DMS79 treated with DMSO at 0.1 percent for 48 hours (cell line): ENCODE measurements at regions not wholly inside any gene's neighbourhood (a gene's known extent, or its start where the extent isn't known, plus 50 kb on each side); places are given as distances from the start of the nearest gene placed in this dataset.
A peak's percentile ranks its signal among the peaks of the same experiment; 100 is the strongest.

Source experiments
- DNase-seq: peaks from one replicate; lab custom pipeline; 2025; lab: John Stamatoyannopoulos, UW

DNA sequence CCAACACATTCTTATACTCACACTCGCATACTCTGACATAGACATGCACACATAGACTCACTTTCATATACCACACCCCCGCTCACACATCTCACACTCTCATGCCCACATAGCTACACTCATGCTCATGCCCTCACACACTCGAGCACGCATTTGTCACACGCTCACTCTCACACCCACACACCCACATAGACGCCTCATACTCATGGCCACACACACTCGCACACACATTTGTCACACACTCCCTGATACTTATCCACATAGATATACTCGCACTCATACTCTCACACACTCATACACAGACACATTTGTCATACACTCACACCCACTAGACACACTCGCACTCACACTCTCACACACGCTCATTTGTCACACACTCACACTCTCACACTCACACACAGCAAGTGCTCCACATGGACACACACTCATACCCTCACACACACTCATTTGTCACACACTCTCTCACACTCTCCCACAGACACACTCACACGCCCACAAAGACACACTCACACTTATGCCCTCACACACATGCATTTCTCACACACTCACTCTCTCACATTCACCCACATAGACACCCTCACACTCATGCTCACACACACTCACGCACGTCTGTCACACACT, 50.9 kb downstream of the TNP1 start:
- DNase-seq: no peak

DNA sequence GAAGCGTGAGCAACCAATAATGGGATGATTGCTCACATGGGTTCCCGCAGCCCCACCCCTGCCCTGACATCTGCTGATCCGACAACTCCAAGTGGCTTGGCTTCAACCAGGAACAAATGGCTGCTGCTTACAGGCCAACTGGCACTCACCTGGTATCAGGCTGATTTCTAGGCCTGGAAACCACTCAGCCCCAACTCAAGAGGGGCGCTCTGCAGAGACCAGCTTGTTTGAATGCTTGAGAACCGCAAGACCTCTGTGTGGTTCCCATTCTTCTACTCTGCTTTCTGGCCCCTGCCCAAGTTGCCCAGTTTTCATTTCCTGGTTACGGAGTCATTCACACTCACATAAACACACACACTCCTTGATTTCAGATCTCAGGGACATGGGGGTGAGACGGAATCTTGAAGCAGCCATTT, 52.0 kb downstream of the TNP1 start:
- DNase-seq: peak; percentile 98

DNA sequence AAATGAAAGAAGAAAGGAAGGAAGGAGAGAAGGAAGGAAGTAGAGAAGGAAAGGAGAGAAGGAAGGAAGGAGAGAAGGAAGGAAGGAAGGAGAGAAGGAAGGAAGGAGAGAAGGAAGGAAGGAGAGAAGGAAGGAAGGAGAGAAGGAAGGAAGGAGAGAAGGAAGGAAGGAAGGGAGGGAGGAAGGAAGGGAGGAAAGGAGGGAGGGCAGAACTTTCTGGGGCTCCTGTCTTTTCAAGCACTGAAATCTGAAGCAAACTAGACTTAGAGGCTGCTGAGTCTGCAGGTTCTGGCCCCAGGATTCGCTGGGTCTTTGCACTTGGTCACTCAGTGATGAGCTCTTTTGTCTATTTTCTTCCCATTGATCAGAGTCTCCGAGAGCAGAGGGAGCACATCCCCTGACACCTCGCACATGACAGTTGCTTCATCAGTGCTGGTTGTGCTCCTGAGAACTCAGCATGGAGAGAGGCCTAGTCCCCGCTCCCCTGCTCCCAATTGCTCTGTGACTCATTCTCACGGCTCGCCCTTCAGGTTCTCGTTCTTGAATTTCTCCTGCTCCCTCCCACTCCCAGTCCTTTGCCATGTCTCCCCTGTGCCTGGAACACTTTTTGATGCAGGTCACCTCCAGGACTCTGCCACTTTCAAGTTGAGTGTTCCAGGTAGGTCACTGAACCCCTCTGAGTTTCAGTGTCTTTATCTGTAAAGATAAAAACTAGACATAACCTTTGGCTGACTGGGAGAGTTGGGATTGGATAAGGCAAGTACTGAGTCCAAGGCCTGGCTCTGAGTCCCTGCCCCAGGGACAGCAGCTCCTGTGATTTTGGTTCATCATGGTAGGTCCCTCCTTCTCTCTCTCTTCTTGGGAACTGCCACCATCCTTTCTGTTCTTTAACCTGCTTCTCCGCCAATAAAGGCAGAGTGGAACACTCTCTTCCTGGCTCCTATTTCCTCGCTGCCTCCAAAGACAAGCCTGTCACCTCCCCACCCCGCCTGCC, 55.2 kb downstream of the TNP1 start:
- no peak for DNase-seq

DNA sequence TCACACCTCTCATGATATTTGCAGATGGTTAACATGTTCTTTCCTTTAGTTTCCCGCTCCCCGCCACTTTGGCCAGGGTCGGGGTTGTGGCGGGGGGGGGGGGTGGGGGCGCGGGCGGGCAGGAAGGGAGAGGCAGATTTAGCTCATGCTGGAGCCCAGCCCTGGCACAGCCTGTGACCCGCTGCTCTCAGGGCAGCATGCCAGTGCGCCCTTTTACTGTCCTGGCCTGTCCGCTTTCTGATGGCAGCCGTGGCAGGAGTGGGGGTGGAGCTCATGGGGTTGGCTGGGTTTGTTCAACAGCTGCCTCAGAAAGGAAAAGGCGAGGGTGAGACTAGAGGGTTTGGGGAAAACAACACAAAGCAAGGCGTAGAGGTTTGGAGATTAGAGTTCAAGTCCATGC, 56.1 kb downstream of the TNP1 start:
- DNase-seq: no peak

DNA sequence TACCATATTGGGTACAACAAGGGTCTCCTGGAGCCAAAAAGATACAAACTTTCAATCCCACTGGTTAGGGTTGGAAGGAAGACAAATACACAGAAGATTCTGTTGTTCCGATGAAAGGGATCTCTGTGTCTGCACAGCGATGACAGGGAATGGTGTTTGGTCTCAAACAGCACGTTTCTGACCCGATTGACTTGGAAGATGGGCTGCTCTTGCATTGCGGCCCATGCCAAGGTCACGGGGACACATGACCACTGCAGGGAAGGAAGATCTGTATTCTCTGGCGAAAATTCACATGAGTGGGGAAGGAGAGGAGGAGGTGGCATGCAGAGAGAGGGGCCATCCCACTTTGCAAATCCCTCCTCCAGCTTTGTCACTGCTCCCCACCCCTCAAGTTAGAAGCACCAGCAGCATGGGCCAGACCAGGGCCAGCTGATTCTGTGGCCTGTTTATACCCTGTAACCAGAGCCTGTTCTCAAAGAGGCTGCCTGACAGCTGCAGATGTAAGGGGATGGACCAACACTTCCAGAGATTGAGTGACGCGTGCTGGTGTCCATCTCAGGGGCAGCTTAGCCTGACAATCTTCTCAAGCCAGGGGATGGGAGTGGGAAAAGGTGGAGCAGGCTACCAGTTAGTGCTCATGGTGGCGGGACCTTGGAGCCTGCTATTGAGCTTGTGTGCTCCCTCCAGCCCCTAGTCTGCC, 57.2 kb downstream of the TNP1 start:
- DNase-seq: no peak

DNA sequence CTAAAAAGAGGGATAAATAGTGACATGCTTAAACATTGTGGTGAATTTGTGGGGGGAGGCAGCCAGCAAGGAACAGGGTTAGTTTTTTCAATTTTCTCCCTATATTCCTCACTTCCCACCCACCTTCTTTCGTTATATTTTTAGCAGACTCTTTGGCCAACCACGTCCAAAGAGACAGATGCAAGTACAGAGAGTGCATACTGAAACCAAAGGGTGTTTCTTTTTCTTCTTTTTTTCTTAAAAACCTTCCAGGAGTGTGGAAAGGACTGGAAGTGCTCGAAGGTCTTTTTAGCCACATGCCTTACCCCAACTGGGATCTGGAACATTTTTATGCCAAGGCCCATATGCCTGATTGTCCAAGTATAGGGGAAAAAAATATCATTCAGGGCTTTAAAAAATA, 59.0 kb downstream of the TNP1 start:
- DNase-seq: no peak

DNA sequence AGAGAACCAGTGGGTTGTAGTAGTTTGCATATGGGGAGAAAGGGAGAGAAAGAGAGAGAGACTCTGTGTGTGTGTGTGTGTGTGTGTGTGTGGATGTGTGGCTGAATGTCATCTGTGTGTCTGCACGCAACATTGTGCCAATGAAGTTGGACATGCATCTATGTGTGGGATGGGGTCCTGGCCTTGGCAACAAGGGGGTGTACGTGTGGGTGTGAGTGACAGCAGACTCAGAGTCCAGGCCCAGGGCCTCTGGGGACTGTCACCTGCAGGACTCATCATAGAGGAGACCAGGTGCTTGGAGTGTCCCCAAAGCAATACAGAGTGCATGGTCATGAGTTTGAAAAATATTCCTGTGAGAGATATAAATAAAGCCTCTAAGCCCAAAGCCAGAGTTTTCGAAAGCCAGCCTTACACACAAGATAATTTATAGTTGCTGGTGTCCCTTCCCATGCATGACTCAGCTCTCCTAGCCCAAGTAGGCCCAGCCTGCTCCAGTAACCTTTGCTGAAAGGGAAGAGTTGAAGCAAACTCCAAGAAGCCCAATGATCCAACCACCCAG, 59.9 kb downstream of the TNP1 start:
- DNase-seq: no peak

DNA sequence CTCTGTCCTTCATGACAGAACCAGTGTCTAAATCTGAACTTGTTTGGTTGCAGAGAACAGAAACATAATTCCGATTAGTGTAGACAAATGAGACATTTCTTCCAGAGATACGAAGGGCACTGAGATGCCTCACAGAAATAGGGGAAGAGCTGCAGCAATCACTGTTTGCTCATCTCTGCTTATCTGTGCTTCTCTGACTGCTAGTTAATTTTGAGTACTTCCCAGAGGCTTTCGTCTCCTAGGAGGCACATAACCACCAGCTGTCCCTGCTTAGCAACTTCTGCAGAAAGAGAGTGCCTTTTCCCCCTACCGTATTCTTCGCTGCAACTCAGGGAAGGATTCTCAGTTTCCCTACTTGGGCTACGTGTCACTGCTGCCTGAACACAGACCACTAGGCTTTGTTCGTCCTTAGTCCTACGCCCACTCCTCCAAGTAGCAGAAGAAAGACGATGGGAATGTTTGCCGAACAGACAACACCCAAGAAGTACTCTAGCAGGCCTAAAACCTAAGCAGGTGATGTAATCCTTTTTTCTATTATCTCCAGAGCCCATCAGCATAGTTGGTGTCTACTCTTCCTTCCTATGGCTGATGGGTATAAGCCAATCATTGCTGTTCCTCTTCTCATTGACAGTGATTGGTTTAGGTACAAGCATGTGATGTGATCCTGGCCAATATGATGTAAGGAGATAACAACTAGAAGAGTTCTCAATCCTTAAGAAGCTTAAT, 63.6 kb downstream of the TNP1 start:
- DNase-seq: no peak

DNA sequence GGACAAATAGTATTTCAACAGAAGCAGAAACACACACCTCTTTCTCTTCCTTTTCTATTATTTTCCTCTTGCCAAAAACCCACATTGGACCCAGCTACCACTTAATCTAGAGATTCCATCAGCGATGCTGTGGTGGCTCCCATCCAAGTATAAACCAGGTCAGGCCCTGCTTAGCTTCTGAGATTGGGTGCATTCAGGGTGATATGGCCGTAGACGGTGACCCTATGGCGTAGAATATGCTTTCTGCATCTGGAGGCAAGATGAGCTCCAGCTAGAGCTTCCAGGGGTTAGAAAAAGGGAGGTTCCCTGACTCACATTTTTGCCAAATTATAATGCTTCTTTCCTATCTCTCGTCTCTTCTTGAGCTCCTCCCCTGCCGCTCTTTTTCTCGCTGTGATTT, 66.5 kb downstream of the TNP1 start:
- DNase-seq: no peak

DNA sequence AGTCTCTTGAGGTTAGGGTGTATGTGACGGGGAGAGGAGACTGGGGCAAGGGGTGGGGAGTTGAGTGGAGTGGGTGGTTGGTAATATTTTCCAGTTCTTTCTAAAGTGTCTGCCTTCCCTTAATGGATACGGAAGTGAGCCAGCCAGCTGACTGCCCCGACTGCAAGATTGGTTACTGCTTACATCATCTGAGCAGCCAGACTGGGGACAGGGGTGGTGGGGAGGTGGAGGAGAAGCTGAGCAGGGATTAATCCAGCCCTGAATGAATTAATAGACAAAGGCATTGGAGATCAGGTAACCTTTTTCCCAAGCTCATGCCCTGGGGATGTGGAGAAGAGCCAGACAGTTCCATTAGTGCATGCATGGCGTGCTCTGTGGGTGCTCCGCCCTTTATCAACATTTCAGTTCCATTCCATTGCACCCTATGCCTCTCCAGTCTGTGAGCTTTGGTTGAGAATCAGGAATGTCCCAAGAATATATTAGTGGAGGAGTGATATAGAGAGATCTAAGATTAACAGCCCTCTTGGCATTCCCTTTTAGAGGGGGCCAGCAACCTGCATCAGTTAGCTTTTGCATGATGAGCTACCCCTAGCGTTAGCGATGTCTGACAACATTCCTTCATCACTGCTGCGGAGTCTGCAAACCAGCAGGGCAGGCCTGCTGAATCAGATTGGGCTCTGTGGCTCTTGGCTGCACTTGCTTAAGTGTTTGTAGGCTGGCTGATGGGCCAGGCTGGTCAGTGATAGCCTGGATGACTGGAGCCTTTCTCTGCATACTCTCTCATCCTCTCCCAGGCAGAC, 67.4 kb downstream of the TNP1 start:
- DNase-seq: peak; percentile 95

DNA sequence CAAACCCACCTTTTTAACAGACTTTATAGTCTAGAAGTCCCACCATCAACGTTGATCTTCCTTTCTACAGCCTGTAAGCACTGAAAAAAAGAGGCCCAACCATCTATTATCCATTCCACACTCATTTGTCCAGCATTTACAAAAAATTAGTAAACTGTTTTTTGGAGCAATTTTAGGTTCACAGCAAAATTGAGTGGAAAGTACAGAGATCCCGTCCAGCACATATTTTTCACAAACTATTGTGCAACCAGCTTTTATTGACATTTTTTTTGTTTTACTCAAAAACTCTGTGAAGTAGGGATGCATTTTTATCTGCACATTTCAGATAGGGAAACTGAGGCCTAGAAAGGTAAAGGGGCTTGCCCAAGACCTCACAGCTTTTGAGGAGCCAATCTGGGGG, 68.6 kb downstream of the TNP1 start:
- no peak for DNase-seq

DNA sequence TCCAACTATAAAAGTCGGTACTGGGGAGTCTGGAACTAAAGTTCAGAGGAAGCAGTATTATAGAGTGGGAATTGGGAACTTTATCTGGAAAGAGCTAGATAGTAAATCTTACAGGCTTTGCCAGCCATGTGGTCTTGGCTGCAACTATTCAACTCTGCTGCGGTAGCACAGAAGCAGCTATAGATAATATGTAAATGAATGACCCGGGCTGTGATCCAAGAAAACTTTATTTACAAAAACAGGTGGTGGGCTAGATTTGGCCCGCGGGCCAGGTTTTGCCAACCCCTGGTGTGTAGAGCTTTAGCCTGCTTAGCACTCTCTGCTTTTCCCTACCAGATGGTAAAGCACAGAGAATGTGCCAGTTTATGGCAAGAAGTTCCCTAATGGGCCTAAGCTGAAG, 70.8 kb downstream of the TNP1 start:
- DNase-seq: no peak

DNA sequence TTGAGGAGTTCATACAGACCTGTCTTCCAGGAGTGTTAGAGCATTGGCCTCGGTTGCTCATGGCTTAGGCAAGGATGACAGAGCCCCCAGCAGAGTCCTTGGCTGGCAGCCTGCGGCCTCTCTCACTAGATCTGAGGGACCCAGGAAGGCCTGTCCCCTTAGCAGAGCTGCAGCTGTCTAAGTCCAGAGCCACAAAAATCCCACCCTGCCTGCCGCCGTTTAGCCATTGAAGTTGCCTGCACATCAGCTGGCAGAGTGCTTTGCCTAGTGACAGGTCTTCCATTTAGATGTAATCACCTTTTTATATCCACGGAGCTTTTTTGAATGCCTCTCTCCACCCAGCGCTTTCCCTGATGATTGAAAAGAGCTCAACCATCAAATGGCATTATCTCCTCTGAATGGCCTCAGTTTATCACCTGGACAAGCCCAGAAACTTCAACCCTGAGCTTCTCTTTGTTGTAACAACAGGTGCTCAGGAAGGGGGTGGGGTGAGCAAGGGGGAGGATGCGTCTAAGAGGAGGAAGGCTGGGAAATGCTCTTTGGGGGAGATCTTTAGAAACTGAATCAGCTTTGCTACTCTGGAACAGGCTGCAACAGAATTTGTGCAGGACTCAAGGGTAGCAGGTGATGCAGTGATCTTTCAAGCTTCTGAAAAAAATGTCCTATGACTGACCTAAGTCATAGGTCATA, 71.9 kb downstream of the TNP1 start:
- DNase-seq: no peak

DNA sequence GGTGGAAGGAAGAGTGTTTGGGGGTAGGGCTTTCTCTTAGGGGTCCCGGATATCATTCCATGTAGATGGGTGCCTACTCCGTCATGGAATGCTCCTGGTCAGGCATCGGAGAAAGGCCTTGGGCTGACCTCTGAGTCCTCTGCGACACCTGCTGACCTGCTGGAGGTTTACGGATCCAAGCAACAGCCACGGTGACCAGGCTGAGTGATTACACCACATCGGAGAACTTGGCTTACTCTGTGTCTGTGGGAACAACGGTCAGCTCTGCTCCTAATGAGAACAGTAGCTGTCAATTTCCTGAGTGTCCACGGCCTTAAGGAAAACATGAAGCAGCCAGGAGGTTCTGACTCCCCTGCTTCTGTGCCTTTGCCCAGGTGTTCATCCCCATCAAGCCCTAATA, 73.2 kb downstream of the TNP1 start:
- no peak for DNase-seq

DNA sequence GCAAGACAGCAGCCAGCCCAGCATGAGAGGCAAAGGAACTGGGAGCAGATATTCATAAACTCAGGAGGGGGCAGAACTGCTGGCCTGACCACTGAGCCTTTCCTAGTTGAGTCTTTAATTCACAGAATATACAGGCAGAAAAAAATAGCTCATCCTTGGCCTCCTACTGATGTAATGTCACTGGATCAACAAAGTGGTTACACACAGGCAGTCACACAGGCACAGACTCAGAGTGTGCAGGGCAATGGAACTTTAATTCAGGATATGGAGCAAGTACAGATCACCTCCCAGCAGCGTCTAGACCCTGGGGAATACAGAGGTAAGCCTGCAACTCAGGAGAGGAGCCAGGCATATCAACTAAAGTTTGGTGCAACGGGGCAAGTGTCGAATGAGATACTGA, 75.4 kb downstream of the TNP1 start:
- DNase-seq: no peak

DNA sequence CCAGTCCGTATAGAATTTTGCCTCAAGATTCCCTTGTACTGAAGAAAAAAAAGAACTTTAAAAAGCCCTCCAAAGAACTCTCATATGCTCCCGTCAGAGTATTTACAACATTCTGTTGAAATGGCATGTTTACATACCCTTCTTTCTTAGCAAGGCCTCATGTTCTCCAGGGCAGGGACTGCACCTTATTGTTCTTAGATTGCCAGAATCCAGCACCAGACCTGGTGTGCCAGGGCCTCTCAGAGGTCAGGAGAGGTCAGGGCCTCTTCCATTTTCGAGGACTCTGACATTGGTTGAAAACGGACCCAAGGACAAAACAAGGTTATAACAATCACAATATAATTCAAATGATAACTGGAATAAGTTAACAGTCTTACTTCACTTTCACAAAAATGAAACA, 78.2 kb downstream of the TNP1 start:
- DNase-seq: no peak

DNA sequence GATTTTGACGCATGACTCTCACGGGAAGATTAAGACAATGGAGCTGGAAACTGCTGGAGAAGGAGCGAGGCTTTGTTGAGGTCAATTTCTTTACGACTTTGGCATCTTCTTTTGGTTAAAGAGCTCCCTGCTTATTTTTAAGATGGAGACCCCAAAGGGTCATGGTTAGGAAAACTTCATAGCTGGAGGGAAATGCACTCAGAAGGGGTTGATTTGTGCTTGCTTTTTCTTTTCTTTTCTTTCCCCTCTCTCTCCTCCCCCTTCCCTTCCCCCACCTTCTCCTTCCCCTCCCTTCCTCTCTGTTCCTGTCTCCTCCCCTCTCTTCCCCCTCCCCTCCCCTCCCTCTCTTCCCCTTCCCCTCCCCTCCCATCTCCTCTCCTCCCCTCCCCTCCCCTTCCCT, 79.0 kb downstream of the TNP1 start:
- DNase-seq: no peak

DNA sequence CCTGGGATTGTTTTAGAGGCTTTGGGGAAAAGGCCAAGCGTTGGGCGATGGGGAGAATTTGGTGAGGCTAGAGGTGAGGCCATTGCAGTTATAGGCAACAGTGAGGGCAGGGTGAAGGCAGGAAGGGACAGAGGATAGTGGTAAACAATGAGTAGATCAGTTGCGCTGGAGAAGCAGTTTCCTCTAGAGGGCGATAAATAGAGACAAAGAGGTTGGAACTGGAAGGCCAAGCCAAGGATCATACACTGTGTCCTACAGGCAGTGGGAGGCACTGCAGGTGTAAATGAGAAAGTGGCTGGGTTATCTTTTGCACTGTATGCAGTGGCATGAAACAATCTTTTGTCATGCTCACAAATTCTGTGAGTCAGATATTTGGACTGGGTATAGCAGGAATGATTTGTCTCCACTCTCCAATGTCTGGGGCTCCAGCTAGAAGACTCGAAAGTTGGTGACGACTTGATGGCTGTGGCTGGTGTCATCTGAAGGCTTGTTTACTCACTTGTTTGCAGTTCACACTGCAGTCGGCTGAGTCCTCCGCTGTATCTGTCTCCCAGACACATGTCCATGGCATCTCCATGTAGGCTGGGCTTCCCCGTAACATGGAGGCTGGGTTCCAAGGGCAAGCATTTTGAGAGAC, 82.1 kb downstream of the TNP1 start:
- no peak for DNase-seq

DNA sequence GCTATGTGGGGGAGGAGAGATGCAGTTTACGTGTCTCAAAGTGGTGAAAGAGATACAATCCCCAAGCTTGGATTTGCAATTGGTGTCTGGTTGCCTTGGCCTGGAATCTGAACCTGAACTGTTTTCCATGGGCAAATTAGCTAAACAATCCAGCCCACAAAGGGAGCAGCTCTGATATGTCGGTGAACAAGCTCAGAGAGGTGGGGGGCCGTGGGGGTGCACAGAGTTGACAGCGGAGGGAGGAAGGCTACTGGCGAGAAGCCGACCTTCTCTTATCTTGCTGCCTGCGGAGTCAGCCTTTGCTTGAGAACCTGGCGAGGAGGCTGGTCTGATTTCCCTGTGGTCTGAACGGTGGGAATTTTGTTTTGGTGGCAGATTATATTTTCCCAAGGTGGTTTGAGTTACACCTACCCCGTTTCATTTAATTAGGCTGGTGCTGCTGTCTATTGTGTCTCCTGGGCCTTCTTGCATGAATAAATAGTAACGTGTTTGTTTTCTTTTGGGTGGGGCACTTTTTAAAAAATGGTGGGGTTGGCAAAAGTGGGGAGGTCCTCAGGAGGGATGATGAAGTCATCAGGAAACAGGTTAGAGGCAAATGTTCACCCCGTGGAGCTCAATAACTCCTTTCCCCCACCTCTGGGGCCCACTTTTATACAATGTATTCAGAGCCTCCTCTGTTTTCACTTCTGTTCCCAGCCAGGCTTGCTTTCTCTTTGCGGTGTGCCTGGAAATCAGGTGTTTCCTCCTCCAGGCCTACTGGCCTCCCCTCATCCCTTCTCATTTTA, 80.9 kb upstream of the IGFBP5 start:
- no peak for DNase-seq
